Right renal pelvis (tissue), 4 donors: ENCODE measurements at regions not wholly inside any gene's neighbourhood (a gene's known extent, or its start where the extent isn't known, plus 50 kb on each side); places are given as distances from the start of the nearest gene placed in this dataset.
"Not testable (repeated sequence)": the region's sequence is repeated elsewhere in the genome, so short reads cannot be mapped to it uniquely, and the experiment has no call there.

Experiments used
- DNase-seq, 4 donors: peaks; one replicate each; pipeline ENCODE4 v3.0.0-alpha.2; 2013; ENCODE audit warnings: low read depth in 4 of 4, low spot score in 3 of 4, missing footprints in 1 of 4

- DNase-seq: peak in 2 of 4 donors; percentile 45 to 53
Observed at GRCh38 chr2:37757456-37757855, 86.0 kb upstream of the CDC42EP3 start.

- DNase-seq: not testable (repeated sequence)
Observed at GRCh38 chr2:37758141-37758601, 86.7 kb upstream of the CDC42EP3 start.

GRCh38 chr2:37759989-37760388 is 88.5 kb upstream of the CDC42EP3 start:
- DNase-seq: not testable (repeated sequence)

- no peak for DNase-seq
Observed at GRCh38 chr2:37760471-37760870, 89.0 kb upstream of the CDC42EP3 start.

GRCh38 chr2:37762281-37762680 is 90.8 kb upstream of the CDC42EP3 start:
- DNase-seq: not testable (repeated sequence)

GRCh38 chr2:37764739-37765138 is 93.3 kb upstream of the CDC42EP3 start:
- no peak for DNase-seq

GRCh38 chr2:37766106-37766505 is 94.7 kb upstream of the CDC42EP3 start:
- DNase-seq: no peak

- DNase-seq: no peak
Observed at GRCh38 chr2:37767046-37767445, 95.6 kb upstream of the CDC42EP3 start.

GRCh38 chr2:37767959-37768925 is 96.8 kb upstream of the CDC42EP3 start:
- DNase-seq: peak in 1 of 4 donors; percentile 56

GRCh38 chr2:37769551-37769950 is 98.1 kb upstream of the CDC42EP3 start:
- no peak for DNase-seq

- DNase-seq: no peak
Observed at GRCh38 chr2:37770797-37771196, 99.4 kb upstream of the CDC42EP3 start.

GRCh38 chr2:37771600-37772088 is 100.2 kb upstream of the CDC42EP3 start:
- no peak for DNase-seq

- DNase-seq: no peak
Observed at GRCh38 chr2:37773371-37774130, 102.1 kb upstream of the CDC42EP3 start.

- DNase-seq: not testable (repeated sequence)
Observed at GRCh38 chr2:37774171-37774944, 102.9 kb upstream of the CDC42EP3 start.

- no peak for DNase-seq
Observed at GRCh38 chr2:37774976-37775907, 103.8 kb upstream of the CDC42EP3 start.

- no peak for DNase-seq
Observed at GRCh38 chr2:37775908-37776250, 104.4 kb upstream of the CDC42EP3 start.

- DNase-seq: no peak
Observed at GRCh38 chr2:37776487-37776886, 105.0 kb upstream of the CDC42EP3 start.

GRCh38 chr2:37779139-37779538 is 107.7 kb upstream of the CDC42EP3 start:
- DNase-seq: no peak

- no peak for DNase-seq
Observed at GRCh38 chr2:37779611-37780386, 108.4 kb upstream of the CDC42EP3 start.
